Tongue (tissue), 1 donor: ENCODE measurements at regions not wholly inside any gene's neighbourhood (a gene's known extent, or its start where the extent isn't known, plus 50 kb on each side); places are given as distances from the start of the nearest gene placed in this dataset.
"Not testable (repeated sequence)": the region's sequence is repeated elsewhere in the genome, so short reads cannot be mapped to it uniquely, and the experiment has no call there.

ENCODE experiments used
- DNase-seq: peaks from one replicate; pipeline ENCODE4 v3.0.0-alpha.2; 2015

DNA sequence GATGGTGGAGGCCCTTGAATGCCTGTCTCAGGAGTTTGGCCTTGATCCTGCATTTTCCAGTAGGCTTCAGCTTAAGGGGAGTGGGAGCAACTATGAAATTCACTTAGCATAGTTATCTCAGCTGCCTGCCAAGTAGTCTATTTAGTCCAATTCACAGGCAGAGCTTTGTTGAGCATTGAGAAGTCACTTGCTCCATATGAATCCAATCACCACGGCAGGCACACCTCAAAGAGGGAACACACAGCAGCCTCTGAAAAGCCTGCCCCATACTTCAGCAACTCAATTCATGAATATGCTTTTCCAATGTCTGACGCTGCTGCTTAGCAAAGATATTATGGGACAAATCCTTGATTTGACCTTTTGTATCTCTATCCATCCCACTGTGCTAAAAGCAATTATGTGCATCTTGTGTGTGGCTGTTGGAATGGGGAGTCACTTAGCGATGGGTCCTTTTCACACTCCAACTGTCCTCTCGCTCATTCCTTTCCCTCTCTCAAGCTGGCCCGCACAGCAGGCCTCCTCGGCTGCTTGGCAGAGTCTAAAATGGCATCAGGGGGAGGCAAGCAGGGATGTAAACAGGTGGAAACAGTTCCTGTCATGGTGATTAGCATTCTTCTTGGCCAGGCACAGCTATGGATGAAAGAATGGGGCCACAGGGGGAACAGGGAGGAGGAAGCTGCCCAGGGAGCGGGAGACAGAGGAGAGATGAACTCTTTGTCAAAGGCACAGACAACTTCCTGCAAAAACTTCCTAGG, 56.0 kb upstream of the LRPPRC start:
- DNase-seq = peak; percentile 5

DNA sequence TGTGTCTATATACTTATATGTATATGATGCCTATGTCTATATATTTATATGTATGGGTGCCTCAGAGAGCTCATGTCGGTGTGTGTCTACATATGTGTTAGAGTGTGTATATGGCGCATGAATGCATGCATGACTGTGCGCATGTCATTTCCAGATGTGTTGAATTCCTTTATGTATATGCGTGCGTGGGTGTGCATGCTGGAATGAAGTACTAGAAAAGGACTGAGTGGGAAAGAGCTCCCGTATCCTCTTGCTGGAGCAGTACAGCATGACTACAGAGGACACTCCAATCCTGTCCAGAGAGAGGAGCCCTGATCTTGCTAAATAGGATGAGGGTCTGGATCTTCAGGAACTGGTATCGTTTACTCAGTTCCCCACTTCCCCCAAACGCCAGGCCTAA, 56.8 kb upstream of the LRPPRC start:
- no peak for DNase-seq

DNA sequence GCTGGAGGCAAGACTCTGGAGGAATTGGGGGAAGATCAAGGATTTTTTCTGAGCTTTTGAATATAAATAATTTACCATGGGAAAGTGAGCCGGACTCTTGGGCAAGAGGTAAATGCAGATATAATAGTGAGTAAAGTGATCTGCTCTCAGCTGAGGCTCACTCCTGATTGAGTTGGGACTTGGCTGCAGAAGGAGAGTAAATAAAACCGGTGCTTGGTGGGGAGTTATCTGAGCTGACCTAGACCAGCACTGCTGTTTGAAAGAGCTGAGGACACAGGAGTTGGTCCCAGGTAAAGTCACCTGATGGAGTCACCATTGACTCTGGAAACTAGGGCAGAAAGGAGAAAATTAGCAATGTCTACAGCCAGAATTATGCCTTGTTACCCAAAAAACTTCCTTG, 57.3 kb upstream of the LRPPRC start:
- no peak for DNase-seq

DNA sequence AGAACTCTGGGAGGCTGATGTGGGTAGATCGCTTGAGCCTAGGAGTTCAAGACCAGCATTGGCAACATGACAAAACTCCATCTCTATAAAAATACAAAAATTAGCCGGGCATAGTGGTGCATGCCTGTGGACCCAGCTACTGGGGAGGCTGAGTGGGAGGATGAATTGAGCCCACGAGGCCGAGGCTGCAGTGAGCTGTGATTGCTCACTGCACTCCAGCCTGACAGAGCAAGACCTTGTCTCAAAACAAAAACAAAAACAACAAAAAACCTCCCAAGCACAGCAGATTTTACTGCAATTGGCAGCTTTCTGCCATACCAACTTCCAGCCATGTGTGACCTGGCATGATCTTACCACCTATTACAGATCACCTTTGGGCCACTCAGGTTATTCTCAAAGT, 57.7 kb upstream of the LRPPRC start:
- no peak for DNase-seq

DNA sequence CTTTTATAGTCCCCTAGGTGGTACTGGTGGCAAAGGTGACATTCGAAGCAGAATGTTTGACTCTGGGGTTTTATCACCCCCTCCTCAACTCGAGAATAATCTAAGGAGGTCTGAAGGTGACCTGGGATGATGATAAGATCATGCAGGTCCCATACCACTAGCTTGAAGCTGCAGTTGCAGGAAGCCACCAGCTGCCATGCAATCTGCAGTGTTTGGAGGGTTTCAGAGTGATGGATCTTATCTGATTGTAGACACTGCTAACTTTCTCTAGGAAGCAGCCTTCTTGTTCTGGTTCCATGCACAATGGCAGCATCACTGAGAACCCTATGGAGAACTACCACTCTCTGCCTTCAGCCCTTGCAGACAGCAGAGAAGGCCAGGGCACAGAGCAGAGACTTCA, 59.4 kb upstream of the LRPPRC start:
- no peak for DNase-seq

DNA sequence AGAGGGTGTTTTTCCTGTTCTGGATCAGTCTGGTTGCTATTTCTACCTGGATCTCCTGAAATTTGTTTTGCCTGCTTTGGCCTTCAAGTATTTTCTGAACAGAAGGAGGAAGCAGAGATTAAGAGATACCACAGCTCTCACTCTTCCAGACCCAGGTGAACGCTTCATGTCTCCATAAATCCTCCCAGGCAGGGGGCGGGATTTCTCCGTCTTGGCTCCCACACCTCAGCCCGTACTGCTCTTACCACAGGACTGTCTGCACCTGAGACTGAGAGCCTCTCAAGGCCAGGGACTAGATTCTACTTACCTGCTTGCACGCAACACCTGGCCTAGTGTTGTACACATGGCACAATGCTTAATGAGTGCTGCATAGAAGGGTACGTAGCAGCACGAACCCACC, 59.9 kb upstream of the LRPPRC start:
- DNase-seq = no peak

DNA sequence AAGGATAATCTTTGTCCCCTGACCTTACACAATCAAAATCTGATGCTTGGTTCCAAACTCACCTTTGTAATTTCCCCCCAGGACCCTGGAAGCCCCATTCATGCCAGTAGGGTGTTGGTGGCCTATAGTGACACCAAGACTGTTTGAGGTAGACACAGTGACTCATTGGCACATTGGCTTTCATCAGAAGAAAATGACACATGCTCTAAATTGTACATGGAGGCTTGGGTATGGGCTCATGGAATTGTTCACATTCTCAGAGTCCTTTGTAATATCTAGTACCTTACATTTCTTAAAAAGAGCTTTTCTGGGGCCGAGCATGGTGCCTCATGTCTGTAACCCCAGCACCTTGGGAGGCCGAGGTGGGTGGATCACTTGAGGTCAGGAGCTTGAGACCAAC, 61.2 kb upstream of the LRPPRC start:
- DNase-seq = no peak

DNA sequence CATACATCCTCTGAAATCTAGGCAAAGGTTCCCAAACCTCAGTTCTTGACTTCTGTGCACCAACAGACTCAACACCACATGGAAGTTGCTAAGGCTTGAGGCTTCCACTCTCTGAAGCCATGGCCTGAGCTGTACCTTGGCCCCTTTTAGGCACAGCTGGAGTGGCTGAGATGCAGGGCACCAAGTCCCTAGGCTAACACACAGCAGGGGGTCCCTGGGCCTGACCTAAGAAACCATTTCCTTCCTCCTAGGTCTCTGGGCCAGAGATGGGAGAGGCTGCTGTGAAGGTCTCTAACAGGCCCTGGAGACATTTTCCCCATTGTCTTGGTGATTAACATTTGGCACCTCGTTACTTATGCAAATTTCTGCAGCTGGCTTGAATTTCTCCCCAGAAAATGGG, 64.5 kb upstream of the LRPPRC start:
- not testable (repeated sequence) for DNase-seq

DNA sequence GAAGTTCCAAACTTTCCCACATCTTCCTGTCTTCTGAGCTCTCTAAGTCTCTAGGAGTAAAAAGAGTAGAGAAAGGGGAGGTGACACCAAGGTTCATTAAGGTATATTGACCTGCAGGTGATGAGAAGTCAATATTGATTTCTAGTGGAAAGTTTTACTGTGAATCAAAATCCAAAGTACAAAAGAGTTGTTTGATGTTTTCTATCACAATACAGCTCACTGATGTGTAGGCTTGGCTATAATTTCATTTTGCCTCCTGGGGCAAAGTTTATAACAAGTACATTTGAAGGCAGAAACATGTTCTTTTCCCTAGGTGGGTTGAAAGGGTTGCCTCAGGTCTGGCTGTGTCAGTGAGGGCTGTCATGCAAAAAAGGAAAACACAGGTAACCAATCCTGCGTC, 65.2 kb upstream of the LRPPRC start:
- DNase-seq = no peak

DNA sequence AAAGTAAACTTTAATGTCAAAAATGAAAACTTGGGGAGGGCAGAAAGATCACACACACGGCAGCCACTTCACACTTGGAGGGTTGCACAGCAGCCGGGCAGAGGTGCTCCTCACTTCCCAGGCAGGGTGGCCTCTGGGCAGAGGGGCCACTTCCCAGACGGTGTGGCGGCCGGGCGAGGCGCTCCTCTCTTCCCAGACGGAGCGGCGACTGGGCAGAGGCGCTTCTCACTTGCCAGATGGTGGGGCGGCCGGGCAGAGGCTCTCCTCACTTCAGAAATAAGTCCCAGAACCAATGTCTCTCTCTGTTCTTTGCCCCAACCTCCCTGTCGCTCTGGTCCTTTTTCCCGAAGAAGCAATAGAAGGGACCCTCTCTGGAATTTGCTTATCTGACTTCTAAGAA, 65.7 kb upstream of the LRPPRC start:
- no peak for DNase-seq

DNA sequence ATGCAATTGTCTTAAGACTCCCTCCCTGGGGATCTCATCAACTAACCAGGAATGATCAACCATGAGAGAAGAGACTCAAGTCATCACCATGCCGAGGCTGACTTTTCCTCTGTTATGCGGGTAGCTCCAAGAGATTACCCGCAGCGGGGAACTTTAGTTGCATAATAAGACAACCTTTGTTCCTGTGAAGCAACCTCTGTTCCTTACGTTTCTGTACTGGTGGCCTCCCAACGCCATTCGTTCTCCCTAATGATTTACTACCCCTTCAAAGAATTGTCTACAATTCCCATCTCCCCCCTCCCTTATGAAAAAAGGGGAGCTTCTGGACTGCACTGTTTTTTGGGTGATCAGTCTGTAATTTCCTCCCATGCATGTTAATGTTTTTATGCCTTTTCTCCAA, 66.1 kb upstream of the LRPPRC start:
- no peak for DNase-seq

DNA sequence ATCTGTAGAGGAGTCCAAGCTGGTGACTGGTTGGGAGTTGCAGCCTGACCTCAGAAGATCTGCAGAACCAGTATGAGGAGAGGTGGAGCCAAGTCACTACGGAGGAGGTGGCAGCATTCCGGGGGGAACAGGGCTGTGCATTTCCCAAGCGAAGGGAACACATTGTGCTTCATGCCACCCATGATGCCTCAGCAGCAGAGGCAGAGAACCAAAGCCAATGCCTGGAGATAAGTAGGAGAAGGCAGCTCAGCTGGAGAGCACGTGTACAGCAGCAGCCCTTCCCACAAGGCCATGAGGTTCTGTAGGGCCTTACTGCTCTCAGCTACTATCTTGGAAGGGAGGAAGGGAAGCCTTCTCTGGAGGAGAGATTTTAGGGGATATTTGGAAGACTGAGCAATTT, 67.2 kb upstream of the LRPPRC start:
- no peak for DNase-seq

DNA sequence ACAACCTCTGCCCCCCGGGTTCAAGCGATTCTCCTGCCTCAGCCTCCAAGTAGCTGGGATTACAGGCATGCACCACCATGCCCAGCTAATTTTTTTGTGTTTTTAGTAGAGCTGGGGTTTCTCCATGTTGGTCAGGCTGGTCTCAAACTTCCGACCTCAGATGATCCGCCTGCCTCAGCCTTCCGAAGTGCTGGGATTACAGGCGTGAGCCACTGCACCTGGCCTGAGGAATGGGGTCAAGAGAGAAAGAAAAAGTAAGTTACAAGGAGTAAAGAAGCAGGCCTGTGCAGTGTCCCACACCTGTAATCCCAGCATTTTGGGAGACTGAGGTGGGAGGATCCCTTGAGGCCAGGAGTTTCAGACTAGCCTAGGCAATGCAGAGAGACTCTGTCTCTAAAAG, 68.5 kb upstream of the LRPPRC start:
- not testable (repeated sequence) for DNase-seq

DNA sequence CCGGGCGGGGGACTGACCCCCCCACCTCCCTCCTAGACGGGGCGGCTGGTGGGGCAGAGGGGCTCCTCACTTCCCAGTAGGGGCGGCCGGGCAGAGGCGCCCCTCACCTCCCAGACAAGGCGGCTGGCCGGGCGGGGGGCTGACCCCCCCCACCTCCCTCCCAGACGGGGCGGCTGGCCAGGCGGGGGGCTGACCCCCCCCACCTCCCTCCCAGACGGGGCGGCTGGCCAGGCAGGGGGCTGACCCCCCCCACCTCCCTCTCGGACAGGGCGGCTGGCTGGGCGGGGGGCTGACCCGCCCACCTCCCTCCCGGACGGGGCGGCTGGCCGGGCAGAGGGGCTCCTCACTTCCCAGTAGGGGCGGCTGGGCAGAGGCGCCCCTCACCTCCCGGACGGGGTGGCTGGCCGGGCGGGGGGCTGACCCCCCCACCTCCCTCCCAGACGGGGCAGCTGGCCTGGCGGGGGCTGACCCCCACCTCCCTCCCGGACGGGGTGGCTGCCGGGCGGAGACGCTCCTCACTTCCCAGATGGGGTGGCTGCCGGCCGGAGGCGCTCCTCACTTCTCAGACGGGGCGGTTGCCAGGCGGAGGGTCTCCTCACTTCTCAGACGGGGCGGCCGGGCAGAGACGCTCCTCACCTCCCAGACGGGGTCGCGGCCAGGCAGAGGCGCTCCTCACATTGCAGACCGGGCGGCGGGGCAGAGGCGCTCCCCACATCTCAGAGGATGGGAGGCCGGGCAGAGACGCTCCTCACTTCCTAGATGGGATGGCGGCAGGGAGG, 71.4 kb upstream of the LRPPRC start:
- DNase-seq = not testable (repeated sequence)

DNA sequence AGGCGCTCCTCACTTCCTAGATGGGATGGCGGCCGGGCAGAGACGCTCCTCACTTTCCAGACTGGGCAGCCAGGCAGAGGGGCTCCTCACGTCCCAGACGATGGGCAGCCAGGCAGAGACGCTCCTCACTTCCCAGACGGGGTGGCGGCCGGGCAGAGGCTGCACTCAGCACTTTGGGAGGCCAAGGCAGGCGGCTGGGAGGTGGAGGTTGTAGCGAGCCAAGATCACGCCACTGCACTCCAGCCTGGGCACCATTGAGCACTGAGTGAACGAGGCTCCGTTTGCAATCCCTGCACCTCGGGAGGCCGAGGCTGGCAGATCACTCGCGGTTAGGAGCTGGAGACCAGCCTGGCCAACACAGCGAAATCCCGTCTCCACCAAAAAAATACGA, 72.0 kb upstream of the LRPPRC start:
- DNase-seq = not testable (repeated sequence)

DNA sequence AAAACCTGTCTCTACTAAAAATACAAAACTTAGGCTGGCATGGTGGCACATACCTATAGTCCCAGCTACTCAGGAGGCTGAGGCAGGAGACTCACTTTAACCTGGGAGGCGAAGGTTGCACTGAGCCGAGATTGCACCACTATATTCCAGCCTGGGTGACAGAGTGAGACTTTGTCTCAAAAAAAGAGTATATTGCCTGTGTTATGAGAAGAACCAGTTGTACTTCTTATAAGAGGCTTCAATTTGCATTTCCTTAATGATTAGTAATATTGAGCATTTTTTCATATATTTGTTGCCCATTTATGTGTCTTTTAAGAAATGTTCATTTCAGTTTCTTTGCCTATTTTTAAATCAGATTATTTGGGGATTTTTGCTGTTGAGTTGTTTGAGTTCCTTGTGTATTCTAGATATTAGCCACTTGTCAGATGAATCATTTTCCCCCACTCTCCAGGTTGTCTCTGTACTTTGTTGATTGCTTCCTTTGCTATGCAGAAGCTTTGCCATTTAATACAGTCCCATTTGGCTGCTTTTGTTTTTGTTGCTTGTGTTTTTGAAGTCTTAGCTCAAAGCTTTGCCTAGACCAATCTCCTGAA, 75.8 kb upstream of the LRPPRC start:
- DNase-seq = no peak

DNA sequence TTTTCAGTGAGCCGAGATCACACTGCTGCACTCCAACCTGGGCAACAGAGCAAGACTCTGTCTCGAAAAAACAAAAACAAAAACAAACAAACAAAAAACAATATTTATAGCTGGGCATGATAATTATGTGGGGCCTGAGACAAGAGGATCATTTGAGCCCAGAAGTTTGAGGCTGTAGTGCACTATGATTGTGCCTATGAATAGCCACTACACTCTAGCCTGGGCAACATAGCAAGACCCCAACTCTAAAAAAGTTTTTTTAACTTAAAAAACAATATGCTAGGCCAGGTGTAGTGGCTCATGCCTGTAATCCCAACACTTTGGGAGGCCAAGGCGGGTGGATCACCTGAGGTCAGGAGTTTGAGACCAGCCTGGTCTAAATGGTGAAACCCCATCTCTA, 77.9 kb upstream of the LRPPRC start:
- not testable (repeated sequence) for DNase-seq

DNA sequence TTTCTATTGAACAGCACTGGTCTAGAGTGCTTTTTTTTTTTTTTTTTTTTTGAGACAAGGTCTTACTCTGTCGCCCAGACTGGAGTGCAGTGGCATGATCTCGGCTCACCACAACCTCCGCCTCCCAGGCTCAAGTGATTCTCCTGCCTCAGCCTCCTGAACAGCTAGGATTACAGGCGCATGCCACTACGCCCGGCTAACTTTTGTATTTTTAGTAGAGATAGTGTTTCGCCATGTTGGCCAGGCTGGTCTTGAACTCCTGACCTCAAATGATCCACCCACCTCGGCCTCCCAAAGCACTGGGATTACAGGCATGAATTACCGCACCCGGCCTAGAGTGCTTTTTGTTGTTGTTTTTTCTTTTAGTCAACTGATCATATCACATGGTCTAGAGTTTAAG, 79.0 kb upstream of the LRPPRC start:
- DNase-seq = not testable (repeated sequence)

DNA sequence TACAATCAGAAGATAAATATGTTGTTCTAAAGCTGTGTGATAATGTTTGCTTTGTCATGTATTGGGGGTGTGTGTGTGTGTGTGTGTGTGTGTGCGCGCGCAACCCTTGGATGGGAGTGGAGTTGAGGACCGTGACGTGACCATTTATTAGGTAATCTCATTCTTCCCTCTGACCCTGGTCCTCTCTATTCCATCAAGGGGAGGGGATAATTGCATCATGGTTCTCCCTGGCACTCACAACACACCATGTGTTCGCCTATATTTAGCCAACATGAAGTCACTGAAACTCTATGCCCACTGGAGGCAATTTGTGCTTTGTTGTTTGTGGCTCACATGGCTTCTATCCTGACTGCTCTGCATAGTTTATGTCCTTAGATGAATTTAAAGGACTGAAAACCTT, 79.8 kb upstream of the LRPPRC start:
- peak; percentile 80 for DNase-seq

DNA sequence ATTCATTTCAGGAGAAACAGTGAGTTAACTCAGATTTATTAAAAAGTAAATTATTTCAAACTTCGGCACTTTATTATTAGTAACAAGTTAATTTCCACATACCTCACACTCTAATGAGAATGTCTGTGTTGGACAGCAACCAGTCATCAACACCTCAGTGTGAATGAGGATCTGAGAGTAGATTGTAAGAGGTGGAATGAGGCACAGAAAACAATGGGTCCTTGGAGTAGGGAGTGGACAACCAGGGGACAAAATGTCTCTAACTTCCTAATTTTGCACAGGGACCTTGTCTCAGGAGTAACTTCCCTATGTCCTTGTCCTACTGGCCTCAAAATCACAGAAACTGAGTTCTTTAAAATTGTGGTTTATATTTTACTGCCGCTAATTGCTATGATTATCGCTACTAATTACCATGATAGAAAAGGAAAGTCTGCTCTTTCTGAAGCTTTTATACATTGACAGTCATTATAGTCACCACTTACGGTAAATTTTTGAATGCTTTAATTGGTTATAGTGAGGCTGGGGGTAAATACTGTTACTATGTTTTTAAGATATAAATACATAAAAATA, 82.2 kb upstream of the LRPPRC start:
- DNase-seq = no peak

DNA sequence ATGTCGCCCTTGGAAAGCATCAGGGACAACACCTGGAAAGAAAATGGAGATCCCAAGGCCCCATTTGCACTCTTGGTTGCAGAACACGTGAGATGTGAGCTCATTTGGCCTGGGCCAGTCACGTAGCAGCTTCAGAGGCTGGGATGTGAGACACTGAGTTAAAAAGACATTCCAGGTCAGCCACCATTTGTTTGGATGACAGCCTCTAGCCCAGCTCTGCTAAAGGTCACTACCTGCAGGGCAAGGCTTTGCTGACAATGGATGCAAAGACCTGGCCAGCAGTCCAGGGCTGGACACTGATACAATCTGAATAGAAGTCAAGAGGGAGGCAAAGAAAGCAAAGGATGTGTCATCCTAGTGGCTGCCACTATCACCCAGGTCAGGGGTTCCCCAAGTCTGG, 83.9 kb upstream of the LRPPRC start:
- no peak for DNase-seq

DNA sequence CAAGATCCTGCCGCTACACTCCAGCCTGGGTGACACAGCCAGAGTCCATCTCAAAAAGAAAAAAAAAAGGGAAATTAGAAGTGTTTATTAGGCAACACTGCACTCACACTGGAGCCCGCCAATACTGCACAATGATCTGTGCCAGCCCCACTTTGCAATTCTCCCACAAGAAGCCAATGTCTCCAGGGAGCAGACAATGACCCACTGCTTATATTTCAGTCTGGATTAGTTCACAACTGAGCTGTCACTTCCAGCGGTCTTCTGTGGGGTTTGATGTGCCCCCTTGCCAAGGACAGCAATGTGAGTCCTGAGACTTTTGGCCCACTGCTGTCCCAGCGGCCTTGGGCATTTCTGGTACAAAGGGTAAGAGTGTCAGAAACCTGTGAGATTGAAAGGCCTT, 85.6 kb upstream of the PPM1B start:
- DNase-seq = no peak

DNA sequence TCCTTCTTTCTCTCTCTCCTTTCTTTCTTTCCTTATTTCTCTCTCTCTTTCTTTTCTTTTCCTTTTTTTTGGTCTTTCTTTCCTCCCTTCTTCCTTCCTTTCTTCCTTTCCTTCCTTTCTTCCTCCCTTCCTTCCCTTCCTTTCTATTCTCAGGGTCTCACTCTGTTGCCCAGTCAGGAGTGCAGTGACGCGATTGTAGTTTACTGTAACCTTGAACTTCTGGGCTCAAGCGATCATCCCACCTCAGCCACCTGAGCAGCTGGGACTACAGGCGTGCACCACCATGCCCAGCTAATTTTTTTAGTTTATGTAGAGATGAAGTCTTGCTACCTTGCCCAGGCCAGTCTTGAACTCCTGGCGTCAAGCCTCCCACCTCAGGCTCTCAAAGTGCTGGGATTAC, 83.8 kb upstream of the PPM1B start:
- DNase-seq = no peak
